H1 (cell line): ENCODE measurements at regions not wholly inside any gene's neighbourhood (a gene's known extent, or its start where the extent isn't known, plus 50 kb on each side); places are given as distances from the start of the nearest gene placed in this dataset.

ENCODE experiments used
- BRCA1 ChIP-seq: IDR thresholded peaks from 2 replicates; pipeline ENCODE4 v1.6.1; 2012; ENCODE audit warnings: low read depth, low read length, improper control_type of control experiment
- GABPA ChIP-seq: IDR thresholded peaks from 2 replicates; pipeline ENCODE4 v1.6.1; 2011; ENCODE audit warnings: mild to moderate bottlenecking, low read length, moderate library complexity, borderline replicate concordance; ENCODE audit not compliant: insufficient read depth
- KDM4A ChIP-seq: IDR thresholded peaks from one replicate; pipeline ENCODE4 v1.7.1; 2012; ENCODE audit warnings: low read depth, mild to moderate bottlenecking, moderate library complexity, low read length, inconsistent platforms; ENCODE audit not compliant: severe bottlenecking
- TF ChIP-seq, protein P1 (sequence below): IDR thresholded peaks from 2 replicates; pipeline ENCODE4 v1.6.1; 2012; ENCODE audit warnings: inconsistent platforms

DNA sequence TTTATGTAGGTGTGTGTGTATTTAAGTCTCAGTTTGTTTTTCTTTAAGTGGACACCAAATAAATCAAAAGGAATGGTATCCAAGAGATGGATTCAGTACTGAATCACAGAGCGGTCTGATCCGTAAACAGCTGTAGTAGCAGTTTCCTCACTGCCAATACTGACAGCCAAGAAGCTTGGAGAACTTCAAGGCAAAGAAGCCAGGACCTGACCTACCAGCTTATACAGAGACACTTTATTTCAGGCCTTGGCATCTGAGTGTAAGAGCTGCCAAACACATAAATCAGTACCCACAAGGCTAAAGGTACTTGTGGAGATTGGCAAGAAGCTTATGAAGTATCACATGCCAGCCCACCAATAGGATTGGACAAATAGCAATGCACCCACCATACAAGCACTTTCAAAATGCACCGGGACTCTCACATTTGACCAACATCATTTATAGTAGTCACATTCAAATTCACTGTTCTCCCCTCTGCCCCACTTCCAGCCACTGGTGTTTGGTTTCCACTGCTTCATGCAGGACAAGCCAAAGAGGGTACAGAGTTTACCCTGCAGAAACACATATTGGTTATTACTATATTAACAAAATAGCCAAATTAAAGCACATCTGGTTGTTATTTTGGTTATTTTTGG lies 357.9 kb downstream of the KLF12 start (continued):
- TF ChIP-seq KDM4A (no peak), BRCA1 (no peak), GABPA (no peak)
- TF ChIP-seq, protein P1, sequence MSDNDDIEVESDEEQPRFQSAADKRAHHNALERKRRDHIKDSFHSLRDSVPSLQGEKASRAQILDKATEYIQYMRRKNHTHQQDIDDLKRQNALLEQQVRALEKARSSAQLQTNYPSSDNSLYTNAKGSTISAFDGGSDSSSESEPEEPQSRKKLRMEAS = no peak
- TF ChIP-seq, all 59 proteins: peak for 0
